ENCODE measurements at regions not wholly inside any gene's neighbourhood (a gene's known extent, or its start where the extent isn't known, plus 50 kb on each side); places are given as distances from the start of the nearest gene placed in this dataset.

- H3K79me2 ChIP-seq (ENCODE audit: insufficient read depth, low read length) = no peaks in the 10 kb centered on the region
- WGBS (ENCODE audit: insufficient coverage) = no CpG with 5 or more reads among the region's 2 CpGs
- H2AFZ ChIP-seq (ENCODE audit: insufficient read depth, low read depth, low read length, poor library complexity, severe bottlenecking) = no peak overlapping the region
- H3K27me3 ChIP-seq (ENCODE audit: control insufficient read depth in 2 of 2, insufficient read depth in 2 of 2, low read length in 2 of 2) = no peaks in the 10 kb centered on the region
- H3K4me1 ChIP-seq (ENCODE audit: control insufficient read depth in 1 of 2, insufficient read depth in 2 of 2, low read length in 2 of 2) = no peaks in the 10 kb centered on the region
- Mint-ChIP-seq H3K9me3 (peaks cover 0 to 7% (median 1%) of the 10 kb centered on the region in 7 donors), H3K27me3 (ENCODE audit: low read depth in 3 of 3) (no peaks in the 10 kb centered on the region), H3K36me3 (no peaks in the 10 kb centered on the region), H3K4me1 (no peaks in the 10 kb centered on the region), H3K4me3 (no peak overlapping the region), H3K27ac (no peak overlapping the region)
- TF ChIP-seq, protein P1, sequence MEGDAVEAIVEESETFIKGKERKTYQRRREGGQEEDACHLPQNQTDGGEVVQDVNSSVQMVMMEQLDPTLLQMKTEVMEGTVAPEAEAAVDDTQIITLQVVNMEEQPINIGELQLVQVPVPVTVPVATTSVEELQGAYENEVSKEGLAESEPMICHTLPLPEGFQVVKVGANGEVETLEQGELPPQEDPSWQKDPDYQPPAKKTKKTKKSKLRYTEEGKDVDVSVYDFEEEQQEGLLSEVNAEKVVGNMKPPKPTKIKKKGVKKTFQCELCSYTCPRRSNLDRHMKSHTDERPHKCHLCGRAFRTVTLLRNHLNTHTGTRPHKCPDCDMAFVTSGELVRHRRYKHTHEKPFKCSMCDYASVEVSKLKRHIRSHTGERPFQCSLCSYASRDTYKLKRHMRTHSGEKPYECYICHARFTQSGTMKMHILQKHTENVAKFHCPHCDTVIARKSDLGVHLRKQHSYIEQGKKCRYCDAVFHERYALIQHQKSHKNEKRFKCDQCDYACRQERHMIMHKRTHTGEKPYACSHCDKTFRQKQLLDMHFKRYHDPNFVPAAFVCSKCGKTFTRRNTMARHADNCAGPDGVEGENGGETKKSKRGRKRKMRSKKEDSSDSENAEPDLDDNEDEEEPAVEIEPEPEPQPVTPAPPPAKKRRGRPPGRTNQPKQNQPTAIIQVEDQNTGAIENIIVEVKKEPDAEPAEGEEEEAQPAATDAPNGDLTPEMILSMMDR (IDR thresholded peaks at IDR 0.05) = no peak
- peaks cover 3 to 11% of the 10 kb centered on the region in 2 donors for H3K9me3 ChIP-seq (replicated peaks in 1 of 2; ENCODE audit: control insufficient read depth in 1 of 2, insufficient read depth in 1 of 2, low read length in 2 of 2)
- no peaks in the 10 kb centered on the region for H4K20me1 ChIP-seq (ENCODE audit: insufficient read depth, low read length)
- no peak overlapping the region for H3K9ac ChIP-seq (ENCODE audit: insufficient read depth, low read length, poor library complexity, severe bottlenecking)
- no peaks in the 10 kb centered on the region for H3K36me3 ChIP-seq (replicated peaks in 1 of 2; ENCODE audit: control insufficient read depth in 1 of 2, insufficient read depth in 2 of 2, low read length in 2 of 2)
- intact Hi-C loops (cut with micrococcal nuclease) = no loop called here
- no peak for DNase-seq
- H3K4me2 ChIP-seq (replicated peaks; ENCODE audit: extremely low read depth, low read length, poor library complexity, severe bottlenecking) = no peak overlapping the region
- H3K4me3 ChIP-seq (replicated peaks in 1 of 3; ENCODE audit: low read depth in 2 of 3, low read length in 3 of 3) = no peak overlapping the region
- H3K27ac ChIP-seq (ENCODE audit: low read depth in 1 of 2, low read length in 2 of 2) = no peak overlapping the region
Measured at GRCh38 chr2:106706283-106706682, 179.7 kb downstream of the ST6GAL2 start.

DNA sequence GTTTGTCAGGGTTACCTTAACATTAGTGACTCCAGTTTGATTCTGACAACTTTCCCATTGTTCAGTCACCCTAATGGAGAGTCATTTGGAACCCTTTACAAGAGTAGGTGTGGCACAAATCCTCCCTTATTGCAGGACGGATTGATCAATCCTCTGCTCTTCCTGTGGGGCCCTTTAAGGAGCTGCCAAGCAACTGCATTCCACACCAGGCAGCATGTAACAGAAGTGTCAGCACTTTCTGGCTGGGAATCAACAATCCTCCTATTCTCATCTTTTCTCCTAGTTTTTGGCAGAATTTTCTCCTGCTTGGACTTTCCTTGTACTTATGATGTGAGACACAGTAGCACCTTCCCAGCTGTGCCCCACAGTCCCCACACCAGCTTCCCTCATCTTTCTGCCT, 177.8 kb downstream of the ST6GAL2 start:
- H3K9me3 Mint-ChIP-seq = peaks cover 4 to 13% (median 10%) of the 10 kb centered on the region in 7 donors
- H3K4me2 ChIP-seq (replicated peaks; ENCODE audit: extremely low read depth, low read length, poor library complexity, severe bottlenecking) = no peak overlapping the region

More for the DNA sequence above, 177.8 kb downstream of the ST6GAL2 start:
- no peaks in the 10 kb centered on the region for H3K36me3 Mint-ChIP-seq
- H3K4me1 Mint-ChIP-seq = no peaks in the 10 kb centered on the region
- H3K9ac ChIP-seq (ENCODE audit: insufficient read depth, low read length, poor library complexity, severe bottlenecking) = no peak overlapping the region
- no peaks in the 10 kb centered on the region for H3K27me3 ChIP-seq (ENCODE audit: control insufficient read depth in 2 of 2, insufficient read depth in 2 of 2, low read length in 2 of 2)
- no peak overlapping the region for H3K4me3 Mint-ChIP-seq
- H3K27me3 Mint-ChIP-seq (ENCODE audit: low read depth in 3 of 3) = no peaks in the 10 kb centered on the region
- TF ChIP-seq, protein P1 (IDR thresholded peaks at IDR 0.05) = no peak
- no peak overlapping the region for H2AFZ ChIP-seq (ENCODE audit: insufficient read depth, low read depth, low read length, poor library complexity, severe bottlenecking)
- no peaks in the 10 kb centered on the region for H4K20me1 ChIP-seq (ENCODE audit: insufficient read depth, low read length)
- no peak overlapping the region for H3K4me3 ChIP-seq (replicated peaks in 1 of 3; ENCODE audit: low read depth in 2 of 3, low read length in 3 of 3)
- no peaks in the 10 kb centered on the region for H3K79me2 ChIP-seq (ENCODE audit: insufficient read depth, low read length)
- no peak overlapping the region for H3K27ac Mint-ChIP-seq
- intact Hi-C loops (cut with micrococcal nuclease) = no loop called here
- H3K9me3 ChIP-seq (replicated peaks in 1 of 2; ENCODE audit: control insufficient read depth in 1 of 2, insufficient read depth in 1 of 2, low read length in 2 of 2) = peaks cover 19% of the 10 kb centered on the region in 2 donors
- no peaks in the 10 kb centered on the region for H3K36me3 ChIP-seq (replicated peaks in 1 of 2; ENCODE audit: control insufficient read depth in 1 of 2, insufficient read depth in 2 of 2, low read length in 2 of 2)
- no CpG with 5 or more reads among the region's 1 CpG for WGBS (ENCODE audit: insufficient coverage)
- no peaks in the 10 kb centered on the region for H3K4me1 ChIP-seq (ENCODE audit: control insufficient read depth in 1 of 2, insufficient read depth in 2 of 2, low read length in 2 of 2)
- no peak for DNase-seq
- no peak overlapping the region for H3K27ac ChIP-seq (ENCODE audit: low read depth in 1 of 2, low read length in 2 of 2)
